ENCODE measurements at regions not wholly inside any gene's neighbourhood (a gene's known extent, or its start where the extent isn't known, plus 50 kb on each side); places are given as distances from the start of the nearest gene placed in this dataset.

GRCh38 chr2:144181001-144181400 lies 338.9 kb downstream of the ZEB2 start:
- Mint-ChIP-seq H3K27ac (no peak overlapping the region), H3K9me3 (ENCODE audit: insufficient read depth) (peaks cover 5% of the 10 kb centered on the region), H3K4me3 (no peak overlapping the region), H3K27me3 (no peaks in the 10 kb centered on the region), H3K4me1 (peaks cover 19% of the 10 kb centered on the region)
- Histone ChIP-seq H3K79me2 (ENCODE audit: control insufficient read depth, insufficient read depth, low read length) (no peaks in the 10 kb centered on the region), H3K4me2 (replicated peaks; ENCODE audit: low read depth, low read length, poor library complexity, severe bottlenecking) (no peak overlapping the region), H2AFZ (ENCODE audit: insufficient read depth, low read depth, low read length, poor library complexity, severe bottlenecking) (no peak overlapping the region), H3K9me3 (ENCODE audit: control extremely low read depth in 1 of 3, control insufficient read depth in 2 of 3, insufficient read depth in 1 of 3, low read length in 2 of 3) (peaks cover 0 to 3% (median 0%) of the 10 kb centered on the region in 3 donors), H3K36me3 (replicated peaks in 1 of 2; ENCODE audit: control extremely low read depth in 1 of 2, control insufficient read depth in 1 of 2, extremely low read depth in 1 of 2, insufficient read depth in 2 of 2, low read length in 1 of 2) (peaks cover 0 to 10% of the 10 kb centered on the region in 2 experiments), H3K4me3 (ENCODE audit: control extremely low read depth in 1 of 5, extremely low read depth in 1 of 5, insufficient read depth in 1 of 5, low read depth in 2 of 5, low read length in 4 of 5) (no peak overlapping the region), H3K27ac (ENCODE audit: low read length in 2 of 2) (no peak overlapping the region), H4K20me1 (ENCODE audit: control insufficient read depth, insufficient read depth, low read length, poor library complexity, severe bottlenecking) (no peaks in the 10 kb centered on the region), H3K9ac (ENCODE audit: low read length) (no peak overlapping the region), H3K4me1 (ENCODE audit: control insufficient read depth in 2 of 2, insufficient read depth in 2 of 2, low read length in 2 of 2) (peaks cover 8 to 17% of the 10 kb centered on the region in 2 donors), H3K27me3 (replicated peaks in 1 of 4; ENCODE audit: control extremely low read depth in 1 of 4, control insufficient read depth in 3 of 4, insufficient read depth in 4 of 4, low read length in 3 of 4) (no peaks in the 10 kb centered on the region)
- WGBS (ENCODE audit: insufficient coverage), result no CpG with 5 or more reads among the region's 1 CpG
- no peak for TF ChIP-seq EZH2 (IDR thresholded peaks at IDR 0.05; ENCODE audit: borderline replicate concordance, insufficient read depth, low read depth, low read length, poor library complexity, severe bottlenecking)
- no peak for TF ChIP-seq CTCF (IDR thresholded peaks at IDR 0.05)
- CTCF ChIA-PET, result no interaction called here
- intact Hi-C loops (cut with micrococcal nuclease), result loop anchor here (5.0 to 10.0 kb wide), 3 partner anchors 61 to 204 kb away; a partner anchor contains a TSS
- POLR2A ChIA-PET, result no interaction called here
- DNase-seq (no peak), ATAC-seq (ENCODE audit: low read depth) (no peak)

GRCh38 chr2:144180131-144180530 lies 339.8 kb downstream of the ZEB2 start:
- no peak overlapping the region for H3K27ac Mint-ChIP-seq
- peaks cover 5% of the 10 kb centered on the region for H3K9me3 Mint-ChIP-seq (ENCODE audit: insufficient read depth)
- Histone ChIP-seq H3K9me3 (ENCODE audit: control extremely low read depth in 1 of 3, control insufficient read depth in 2 of 3, insufficient read depth in 1 of 3, low read length in 2 of 3) (peaks cover 0 to 3% (median 0%) of the 10 kb centered on the region in 3 donors), H3K36me3 (replicated peaks in 1 of 2; ENCODE audit: control extremely low read depth in 1 of 2, control insufficient read depth in 1 of 2, extremely low read depth in 1 of 2, insufficient read depth in 2 of 2, low read length in 1 of 2) (peaks cover 0 to 9% of the 10 kb centered on the region in 2 experiments), H3K27me3 (replicated peaks in 1 of 4; ENCODE audit: control extremely low read depth in 1 of 4, control insufficient read depth in 3 of 4, insufficient read depth in 4 of 4, low read length in 3 of 4) (no peaks in the 10 kb centered on the region), H3K4me3 (ENCODE audit: control extremely low read depth in 1 of 5, extremely low read depth in 1 of 5, insufficient read depth in 1 of 5, low read depth in 2 of 5, low read length in 4 of 5) (no peak overlapping the region), H4K20me1 (ENCODE audit: control insufficient read depth, insufficient read depth, low read length, poor library complexity, severe bottlenecking) (no peaks in the 10 kb centered on the region), H3K79me2 (ENCODE audit: control insufficient read depth, insufficient read depth, low read length) (no peaks in the 10 kb centered on the region), H3K4me1 (ENCODE audit: control insufficient read depth in 2 of 2, insufficient read depth in 2 of 2, low read length in 2 of 2) (peaks cover 8 to 13% of the 10 kb centered on the region in 2 donors), H3K9ac (ENCODE audit: low read length) (no peak overlapping the region), H3K27ac (ENCODE audit: low read length in 2 of 2) (no peak overlapping the region), H3K4me2 (replicated peaks; ENCODE audit: low read depth, low read length, poor library complexity, severe bottlenecking) (no peak overlapping the region), H2AFZ (ENCODE audit: insufficient read depth, low read depth, low read length, poor library complexity, severe bottlenecking) (no peak overlapping the region)
- CTCF ChIA-PET, result no interaction called here
- intact Hi-C loops (cut with micrococcal nuclease), result loop anchor here (5.0 to 10.0 kb wide), 3 partner anchors 62 to 205 kb away; a partner anchor contains a TSS
- no peak for TF ChIP-seq CTCF (IDR thresholded peaks at IDR 0.05)
- POLR2A ChIA-PET, result no interaction called here
- no peak overlapping the region for H3K4me3 Mint-ChIP-seq
- ATAC-seq (ENCODE audit: low read depth) (no peak), DNase-seq (no peak)
- WGBS (ENCODE audit: insufficient coverage), result no CpG with 5 or more reads among the region's 3 CpGs
- no peaks in the 10 kb centered on the region for H3K27me3 Mint-ChIP-seq
- H3K4me1 Mint-ChIP-seq, result peaks cover 12% of the 10 kb centered on the region
